ENCODE measurements at regions not wholly inside any gene's neighbourhood (a gene's known extent, or its start where the extent isn't known, plus 50 kb on each side); places are given as distances from the start of the nearest gene placed in this dataset.
A peak's percentile ranks its signal among the peaks of the same experiment; 100 is the strongest.

- H3K27me3 ChIP-seq (ENCODE audit: control insufficient read depth, insufficient read depth, low read length), result no peaks in the 10 kb centered on the region
- H3K4me3 ChIP-seq (ENCODE audit: low read depth, low read length), result no peak overlapping the region
- FAIRE-seq, result no peak
- no peaks in the 10 kb centered on the region for H3K36me3 ChIP-seq (ENCODE audit: control insufficient read depth, insufficient read depth, low read length)
- DNase-seq (ENCODE audit: low read depth), result no peak
- no peak for TF ChIP-seq CTCF (IDR thresholded peaks at IDR 0.05; ENCODE audit: insufficient read depth, low read length, severe bottlenecking)
Measured at GRCh38 chr13:62525652-62526051, 1110.0 kb upstream of the PCDH20 start.

- no peak for TF ChIP-seq CTCF (IDR thresholded peaks at IDR 0.05; ENCODE audit: insufficient read depth, low read length, severe bottlenecking)
- DNase-seq (ENCODE audit: low read depth), result no peak
- no peaks in the 10 kb centered on the region for H3K27me3 ChIP-seq (ENCODE audit: control insufficient read depth, insufficient read depth, low read length)
- H3K4me3 ChIP-seq (ENCODE audit: low read depth, low read length), result no peak overlapping the region
- H3K36me3 ChIP-seq (ENCODE audit: control insufficient read depth, insufficient read depth, low read length), result no peaks in the 10 kb centered on the region
- no peak for FAIRE-seq
Measured at GRCh38 chr13:62524498-62524897, 1108.8 kb upstream of the PCDH20 start.

- H3K36me3 ChIP-seq (ENCODE audit: control insufficient read depth, insufficient read depth, low read length), result no peaks in the 10 kb centered on the region
- no peak for DNase-seq (ENCODE audit: low read depth)
- H3K4me3 ChIP-seq (ENCODE audit: low read depth, low read length), result no peak overlapping the region
- no peak for FAIRE-seq
- TF ChIP-seq CTCF (IDR thresholded peaks at IDR 0.05; ENCODE audit: insufficient read depth, low read length, severe bottlenecking), result no peak
- H3K27me3 ChIP-seq (ENCODE audit: control insufficient read depth, insufficient read depth, low read length), result no peaks in the 10 kb centered on the region
Measured at GRCh38 chr13:62524061-62524460, 1108.4 kb upstream of the PCDH20 start.

- FAIRE-seq, result peak; percentile 50
- DNase-seq (ENCODE audit: low read depth), result peak; percentile 26
- no peak overlapping the region for H3K4me3 ChIP-seq (ENCODE audit: low read depth, low read length)
Measured at GRCh38 chr13:62512194-62513141, 1096.8 kb upstream of the PCDH20 start.

GRCh38 chr13:62510906-62511655 lies 1095.4 kb upstream of the PCDH20 start:
- Histone ChIP-seq H3K4me3 (ENCODE audit: low read depth, low read length) (no peak overlapping the region), H3K36me3 (ENCODE audit: control insufficient read depth, insufficient read depth, low read length) (no peaks in the 10 kb centered on the region), H3K27me3 (ENCODE audit: control insufficient read depth, insufficient read depth, low read length) (no peaks in the 10 kb centered on the region)
- DNase-seq (ENCODE audit: low read depth) (no peak), FAIRE-seq (no peak)
- no peak for TF ChIP-seq CTCF (IDR thresholded peaks at IDR 0.05; ENCODE audit: insufficient read depth, low read length, severe bottlenecking)

More at GRCh38 chr13:62512194-62513141, 1096.8 kb upstream of the PCDH20 start:
- Histone ChIP-seq H3K36me3 (ENCODE audit: control insufficient read depth, insufficient read depth, low read length) (no peaks in the 10 kb centered on the region), H3K27me3 (ENCODE audit: control insufficient read depth, insufficient read depth, low read length) (no peaks in the 10 kb centered on the region)
- TF ChIP-seq CTCF (IDR thresholded peaks at IDR 0.05; ENCODE audit: insufficient read depth, low read length, severe bottlenecking), result peak; percentile 67
